Gastrocnemius medialis (tissue), 4 donors: ENCODE measurements at regions not wholly inside any gene's neighbourhood (a gene's known extent, or its start where the extent isn't known, plus 50 kb on each side); places are given as distances from the start of the nearest gene placed in this dataset.

Experiments used
- ATAC-seq, 2 donors: fragments of 150-250 bp; one replicate each; pipeline ENCODE4 v1.9.1; 2016
- DNase-seq, 2 donors: peaks; one replicate each; pipeline ENCODE4 v3.0.0-alpha.2; 2019
- H3K27ac ChIP-seq, 4 donors: fragments of 200-600 bp; sonication (generic); 1 replicate in 1 of 4; 2 replicates in 3 of 4; pipeline ENCODE4 v1.5.1; 2016 to 2018; ENCODE audit warnings: mild to moderate bottlenecking in 2 of 4, moderate library complexity in 1 of 4
- H3K27me3 ChIP-seq, 3 donors: fragments of 200-600 bp; sonication (generic) in 2 of 3; 1 replicate in 1 of 3; 2 replicates in 2 of 3; pipeline versions ENCODE4 v1.5.1 to v1.6.0; 2016 to 2019; ENCODE audit warnings: mild to moderate bottlenecking in 1 of 3, moderate library complexity in 1 of 3
- H3K36me3 ChIP-seq, 2 donors: fragments of 200-600 bp; sonication (generic) in 1 of 2; one replicate each; pipeline ENCODE4 v1.5.1; 2017 to 2018
- H3K4me1 ChIP-seq, 2 donors: fragments of 200-600 bp; sonication (generic) in 1 of 2; one replicate each; pipeline ENCODE4 v1.5.1; 2016 to 2017; ENCODE audit warnings: mild to moderate bottlenecking in 2 of 2
- H3K4me3 ChIP-seq, 4 donors: fragments of 200-600 bp; sonication (generic) in 3 of 4; 1 replicate in 1 of 4; 2 replicates in 3 of 4; pipeline ENCODE4 v1.5.1; 2016 to 2019; ENCODE audit warnings: mild to moderate bottlenecking in 2 of 4
- H3K9me3 ChIP-seq, 3 donors: fragments of 200-600 bp; sonication (generic) in 2 of 3; 1 replicate in 1 of 3; 2 replicates in 2 of 3; pipeline ENCODE4 v1.5.1; 2016 to 2019
- CTCF ChIP-seq, 5 experiments: fragments of 450-650 bp in 3 of 5; fragments of 200-600 bp in 2 of 5; sonication (generic) in 2 of 5; IDR thresholded peaks in 4 of 5; conservative IDR thresholded peaks in 1 of 5; 1 replicate in 4 of 5; 2 replicates in 1 of 5; pipeline ENCODE4 v1.5.1; 2016 to 2019; ENCODE audit warnings: antibody characterized with exemption in 5 of 5, mild to moderate bottlenecking in 3 of 5, moderate library complexity in 3 of 5
- POLR2A ChIP-seq, 2 donors: fragments of 450-650 bp; IDR thresholded peaks; one replicate each; pipeline ENCODE4 v1.6.1; 2017; ENCODE audit warnings: antibody characterized with exemption in 2 of 2, mild to moderate bottlenecking in 2 of 2, moderate library complexity in 2 of 2
- in situ Hi-C, 4 donors: fragments of 200-750 bp; cut with MboI; loops; one replicate each; pipeline versions ENCODE4 v1.15.0 to v1.8.0; 2017; ENCODE audit warnings: low sequenced_read_pairs in 4 of 4
- intact Hi-C: fragments of 100-400 bp; cut with DNase I; formaldehyde crosslinking; loops from one replicate; pipeline ENCODE4 v1.15.1; 2023; ENCODE audit warnings: low total_unique reads

DNA sequence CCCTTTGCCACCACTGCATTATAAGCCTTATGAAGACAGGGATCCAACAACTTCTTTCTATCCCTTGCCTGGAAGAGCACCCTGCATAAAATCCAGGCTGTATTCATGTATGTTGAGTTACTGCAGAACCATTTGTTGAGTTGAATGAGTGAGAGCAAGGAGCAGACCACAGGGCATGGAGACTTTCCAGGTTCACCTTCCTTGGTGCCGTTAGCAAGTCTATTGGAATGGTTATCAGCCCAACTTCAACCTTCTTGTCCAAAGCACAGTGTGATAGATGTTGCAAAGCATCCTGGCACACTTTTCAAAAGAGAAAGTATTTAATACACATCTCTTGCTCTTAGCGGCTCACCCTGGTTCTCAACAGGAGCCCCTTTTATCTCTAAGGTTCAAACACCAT lies 100.9 kb upstream of the CLDN10 start:
- in situ Hi-C loops: no loop called here

DNA sequence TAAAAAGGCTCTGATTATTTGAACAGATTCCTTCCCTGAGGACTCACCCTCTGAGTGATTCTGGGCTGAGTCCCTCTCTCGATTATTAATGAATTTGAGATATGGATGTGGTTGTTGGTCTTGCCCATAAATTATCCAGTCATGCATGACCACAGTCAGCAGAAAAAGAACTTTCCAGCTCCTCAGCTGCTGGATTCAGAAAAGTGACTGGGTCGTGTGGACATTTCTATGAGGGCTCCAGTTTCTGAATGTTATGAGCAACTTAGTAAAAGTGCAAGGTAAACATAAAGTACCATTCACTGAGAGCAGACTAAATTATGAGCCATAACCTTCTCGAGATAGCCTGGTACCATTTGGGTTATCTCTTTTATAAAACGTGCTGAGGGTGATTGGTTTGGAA lies 100.1 kb upstream of the CLDN10 start:
- H3K9me3 ChIP-seq: no peaks in the 10 kb centered on the region
- no peaks in the 10 kb centered on the region for H3K36me3 ChIP-seq
- no peak for TF ChIP-seq CTCF (IDR thresholded peaks at IDR 0.05 in 4 of 5, conservative IDR thresholded peaks at IDR 0.05 in 1 of 5)
- H3K4me1 ChIP-seq: peaks cover 0 to 3% of the 10 kb centered on the region in 2 donors
- no peak overlapping the region for H3K27ac ChIP-seq
- H3K27me3 ChIP-seq: no peaks in the 10 kb centered on the region
- DNase-seq (no peak), ATAC-seq (no peak)
- intact Hi-C loops (no loop called here), in situ Hi-C loops (no loop called here)
- no peak overlapping the region for H3K4me3 ChIP-seq

More for the DNA sequence above, 100.9 kb upstream of the CLDN10 start:
- ATAC-seq: no peak
- Histone ChIP-seq H3K4me1 (peaks cover 0 to 3% of the 10 kb centered on the region in 2 donors), H3K27me3 (no peaks in the 10 kb centered on the region), H3K4me3 (no peak overlapping the region), H3K9me3 (no peaks in the 10 kb centered on the region), H3K36me3 (no peaks in the 10 kb centered on the region), H3K27ac (no peak overlapping the region)
- TF ChIP-seq CTCF (IDR thresholded peaks at IDR 0.05 in 4 of 5, conservative IDR thresholded peaks at IDR 0.05 in 1 of 5) (no peak), POLR2A (IDR thresholded peaks at IDR 0.05) (no peak)
- intact Hi-C loops: no loop called here
- no peak for DNase-seq

GRCh38 chr13:95455782-95456181 lies 96.7 kb upstream of the CLDN10 start:
- Histone ChIP-seq H3K36me3 (no peaks in the 10 kb centered on the region), H3K4me1 (peaks cover 0 to 3% of the 10 kb centered on the region in 2 donors), H3K9me3 (no peaks in the 10 kb centered on the region), H3K27ac (no peak overlapping the region), H3K4me3 (no peak overlapping the region), H3K27me3 (no peaks in the 10 kb centered on the region)
- DNase-seq (no peak), ATAC-seq (no peak)
- intact Hi-C loops (no loop called here), in situ Hi-C loops (no loop called here)
- TF ChIP-seq CTCF (IDR thresholded peaks at IDR 0.05 in 4 of 5, conservative IDR thresholded peaks at IDR 0.05 in 1 of 5) (no peak), POLR2A (IDR thresholded peaks at IDR 0.05) (no peak)

DNA sequence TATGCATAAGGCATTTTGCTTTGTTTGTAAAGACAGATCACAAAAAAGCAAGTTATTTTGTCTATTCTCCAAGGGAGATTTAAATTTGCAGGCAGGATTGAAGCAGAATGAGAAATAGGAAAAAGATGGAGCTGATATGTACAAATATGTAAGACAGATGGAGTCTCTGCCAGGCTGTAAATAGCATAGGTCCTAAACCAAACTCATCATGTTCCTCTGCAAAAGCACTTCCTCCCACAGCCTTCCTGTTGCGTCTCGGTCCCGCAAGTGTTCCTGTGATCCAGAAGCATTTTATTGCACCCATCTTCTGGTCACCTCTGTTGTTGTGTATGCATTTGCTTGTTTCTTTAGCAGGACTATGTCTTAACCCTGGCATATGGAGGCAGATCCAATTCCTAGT lies 95.7 kb upstream of the CLDN10 start:
- intact Hi-C loops: no loop called here
- Histone ChIP-seq H3K27ac (no peak overlapping the region), H3K36me3 (no peaks in the 10 kb centered on the region), H3K9me3 (no peaks in the 10 kb centered on the region), H3K27me3 (no peaks in the 10 kb centered on the region), H3K4me3 (no peak overlapping the region), H3K4me1 (peaks cover 0 to 3% of the 10 kb centered on the region in 2 donors)
- ATAC-seq (no peak), DNase-seq (no peak)
- TF ChIP-seq CTCF (IDR thresholded peaks at IDR 0.05 in 4 of 5, conservative IDR thresholded peaks at IDR 0.05 in 1 of 5): no peak
- no peak for TF ChIP-seq POLR2A (IDR thresholded peaks at IDR 0.05)
- in situ Hi-C loops: no loop called here

DNA sequence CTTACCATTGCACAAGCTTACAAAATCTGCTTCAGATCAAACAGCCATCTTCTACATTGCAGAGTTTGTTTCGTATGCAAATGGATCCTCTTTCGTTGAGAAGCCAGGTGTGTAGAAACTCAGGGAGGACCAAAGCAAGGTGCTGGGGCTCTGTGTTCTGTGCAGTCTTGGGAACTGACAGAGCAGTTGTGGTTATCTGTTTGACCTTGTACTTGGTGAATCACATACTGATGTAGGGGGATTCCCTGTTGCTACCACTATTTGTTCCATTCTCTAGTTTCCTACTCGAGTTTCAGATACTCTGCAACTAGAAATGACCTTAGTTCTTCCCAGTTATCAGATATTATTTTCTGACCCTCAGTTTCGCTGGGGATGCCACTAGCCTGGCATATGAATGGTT lies 95.2 kb upstream of the CLDN10 start:
- no peak overlapping the region for H3K4me3 ChIP-seq
- H3K27me3 ChIP-seq: no peaks in the 10 kb centered on the region
- no peaks in the 10 kb centered on the region for H3K36me3 ChIP-seq
- no peaks in the 10 kb centered on the region for H3K9me3 ChIP-seq
- in situ Hi-C loops (no loop called here), intact Hi-C loops (no loop called here)
- peaks cover 0 to 3% of the 10 kb centered on the region in 2 donors for H3K4me1 ChIP-seq
- ATAC-seq (no peak), DNase-seq (no peak)
- no peak for TF ChIP-seq POLR2A (IDR thresholded peaks at IDR 0.05)
- TF ChIP-seq CTCF (IDR thresholded peaks at IDR 0.05 in 4 of 5, conservative IDR thresholded peaks at IDR 0.05 in 1 of 5): no peak
- H3K27ac ChIP-seq: no peak overlapping the region
